DOHH2 (cell line): ENCODE measurements at regions not wholly inside any gene's neighbourhood (a gene's known extent, or its start where the extent isn't known, plus 50 kb on each side); places are given as distances from the start of the nearest gene placed in this dataset.

Experiments used
- H3F3A ChIP-seq: fragments of 200-600 bp; sonication (generic), shearing (Covaris generic); 2 replicates; pipeline ENCODE4 v1.6.0; 2016; ENCODE audit warnings: antibody characterized with exemption, mild to moderate bottlenecking; ENCODE audit not compliant: control insufficient read depth, insufficient read depth
- H3K27ac ChIP-seq: fragments of 200-600 bp; sonication (generic); 2 replicates; pipeline ENCODE4 v1.5.1; 2014; ENCODE audit warnings: low read depth, mild to moderate bottlenecking, low read length, moderate library complexity
- H3K27me3 ChIP-seq: fragments of 200-600 bp; sonication (generic); 2 replicates; pipeline ENCODE4 v1.6.1; 2014; ENCODE audit warnings: mild to moderate bottlenecking, low read length, mixed read lengths; ENCODE audit not compliant: control insufficient read depth
- H3K36me3 ChIP-seq: fragments of 200-600 bp; sonication (generic); 2 replicates; pipeline ENCODE4 v1.6.1; 2014; ENCODE audit warnings: mild to moderate bottlenecking, low read length, moderate library complexity, mixed read lengths; ENCODE audit not compliant: control insufficient read depth
- H3K4me1 ChIP-seq: fragments of 200-600 bp; sonication (generic); 2 replicates; pipeline ENCODE4 v1.6.1; 2014; ENCODE audit warnings: mild to moderate bottlenecking, low read length, mixed read lengths; ENCODE audit not compliant: control insufficient read depth
- H3K4me2 ChIP-seq: fragments of 200-600 bp; sonication (generic); 2 replicates; pipeline ENCODE4 v1.6.0; 2014; ENCODE audit warnings: mild to moderate bottlenecking, low read length, moderate library complexity
- H3K4me3 ChIP-seq: fragments of 200-600 bp; sonication (generic); 2 replicates; pipeline ENCODE4 v1.5.1; 2014; ENCODE audit warnings: mild to moderate bottlenecking, low read length, mixed read lengths
- H3K79me2 ChIP-seq: fragments of 200-600 bp; sonication (generic); 2 replicates; pipeline ENCODE4 v1.6.1; 2014; ENCODE audit warnings: mild to moderate bottlenecking, low read length, mixed read lengths; ENCODE audit not compliant: control insufficient read depth
- H3K9me2 ChIP-seq: fragments of 200-600 bp; sonication (generic); replicated peaks from 2 replicates; pipeline ENCODE4 v1.6.1; 2014; ENCODE audit warnings: mild to moderate bottlenecking, low read length, mixed read lengths; ENCODE audit not compliant: control insufficient read depth
- H3K9me3 ChIP-seq: fragments of 200-600 bp; sonication (generic); 2 replicates; pipeline ENCODE4 v1.6.1; 2014; ENCODE audit warnings: antibody characterized with exemption, low read length, mixed read lengths; ENCODE audit not compliant: control insufficient read depth, insufficient read depth
- H4K20me1 ChIP-seq: fragments of 200-600 bp; sonication (generic); 2 replicates; pipeline ENCODE4 v1.6.0; 2014; ENCODE audit warnings: low read depth, mild to moderate bottlenecking, antibody characterized with exemption, low read length, moderate library complexity; ENCODE audit not compliant: control insufficient read depth, insufficient read depth
- CTCF ChIP-seq: fragments of 200-600 bp; sonication (generic); IDR thresholded peaks from one replicate; pipeline ENCODE4 v1.5.1; 2014; ENCODE audit warnings: antibody characterized with exemption, mild to moderate bottlenecking, low read depth, low read length; ENCODE audit not compliant: poor library complexity, severe bottlenecking
- EZH2phosphoT487 ChIP-seq: fragments of 200-600 bp; sonication (generic); IDR thresholded peaks from 2 replicates; pipeline ENCODE4 v1.6.1; 2017; ENCODE audit warnings: borderline replicate concordance, mild to moderate bottlenecking, antibody characterized with exemption, low read length, moderate library complexity, mixed read lengths

- H3K4me1 ChIP-seq = no peaks in the 10 kb centered on the region
- no peak overlapping the region for H3K27ac ChIP-seq
- H3K79me2 ChIP-seq = no peaks in the 10 kb centered on the region
- no peaks in the 10 kb centered on the region for H4K20me1 ChIP-seq
- TF ChIP-seq EZH2phosphoT487 (no peak), CTCF (no peak)
- no peaks in the 10 kb centered on the region for H3K9me3 ChIP-seq
- no peaks in the 10 kb centered on the region for H3K9me2 ChIP-seq
- H3F3A ChIP-seq = no peaks in the 10 kb centered on the region
- H3K27me3 ChIP-seq = no peaks in the 10 kb centered on the region
- H3K4me3 ChIP-seq = no peak overlapping the region
- H3K4me2 ChIP-seq = no peak overlapping the region
- no peaks in the 10 kb centered on the region for H3K36me3 ChIP-seq
Measured at GRCh38 chr6:49050584-49050983, 412.5 kb downstream of the MMUT start.

GRCh38 chr6:49038294-49038822 lies 424.7 kb downstream of the MMUT start:
- Histone ChIP-seq H3K9me2 (no peaks in the 10 kb centered on the region), H3K9me3 (no peaks in the 10 kb centered on the region), H3K36me3 (no peaks in the 10 kb centered on the region), H3F3A (no peaks in the 10 kb centered on the region), H3K27me3 (no peaks in the 10 kb centered on the region), H4K20me1 (no peaks in the 10 kb centered on the region), H3K79me2 (no peaks in the 10 kb centered on the region), H3K27ac (no peak overlapping the region), H3K4me3 (no peak overlapping the region), H3K4me1 (no peaks in the 10 kb centered on the region), H3K4me2 (no peak overlapping the region)
- TF ChIP-seq EZH2phosphoT487 = no peak
- no peak for TF ChIP-seq CTCF

DNA sequence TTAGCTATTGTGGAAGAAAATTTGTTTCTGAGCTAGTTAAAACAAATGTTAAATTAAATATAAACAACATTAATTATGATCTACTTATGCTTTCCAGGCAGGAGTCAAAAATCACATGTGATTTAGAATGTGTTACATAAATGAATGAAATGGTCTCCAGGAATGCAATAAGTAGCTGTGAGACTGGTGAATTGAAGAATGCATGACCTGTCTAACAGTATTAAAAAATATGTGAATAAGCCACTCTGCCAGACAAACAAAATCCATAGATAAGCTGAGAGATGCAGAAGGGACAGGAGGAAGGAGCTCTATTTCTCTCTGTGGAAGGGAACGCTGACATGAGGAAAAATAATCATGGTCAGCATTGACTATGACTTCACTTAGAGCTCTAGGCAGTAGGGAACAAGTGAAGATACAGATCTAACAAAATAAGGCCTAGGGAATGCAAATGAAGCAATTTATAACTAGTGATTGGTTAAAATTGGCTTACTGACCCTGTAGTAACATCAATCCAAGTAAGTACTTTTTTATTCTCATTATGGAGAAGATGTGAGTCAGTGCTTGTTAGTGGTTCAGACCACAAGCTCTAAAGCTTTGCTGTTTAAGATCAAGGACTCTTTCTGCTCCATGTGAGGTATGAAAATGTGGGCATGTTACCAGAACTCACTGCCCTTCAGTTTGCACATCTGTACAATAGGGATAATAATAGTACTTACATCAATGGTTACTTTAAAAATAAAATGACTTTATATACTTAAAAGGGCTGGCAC lies 432.6 kb downstream of the MMUT start:
- H3K4me3 ChIP-seq = no peak overlapping the region
- H3K27ac ChIP-seq = no peak overlapping the region
- no peaks in the 10 kb centered on the region for H3K79me2 ChIP-seq
- no peaks in the 10 kb centered on the region for H4K20me1 ChIP-seq
- peaks cover 2% of the 10 kb centered on the region; the same call in 1 of the 2 replicates for H3K9me3 ChIP-seq
- H3K36me3 ChIP-seq = no peaks in the 10 kb centered on the region
- H3K9me2 ChIP-seq = no peaks in the 10 kb centered on the region
- no peaks in the 10 kb centered on the region for H3F3A ChIP-seq
- no peaks in the 10 kb centered on the region for H3K27me3 ChIP-seq
- no peak for TF ChIP-seq EZH2phosphoT487
- no peak for TF ChIP-seq CTCF
- H3K4me1 ChIP-seq = no peaks in the 10 kb centered on the region
- no peak overlapping the region for H3K4me2 ChIP-seq
